HG02852 (cell line): ENCODE measurements at regions not wholly inside any gene's neighbourhood (a gene's known extent, or its start where the extent isn't known, plus 50 kb on each side); places are given as distances from the start of the nearest gene placed in this dataset.
A peak's percentile ranks its signal among the peaks of the same experiment; 100 is the strongest.

Experiments used
- ATAC-seq: cut with Tn5 transposase; IDR thresholded peaks from one replicate; pipeline ENCODE4 v1.9.1; 2021; ENCODE audit warnings: mild to moderate bottlenecking, moderate library complexity; ENCODE audit not compliant: unreplicated experiment

DNA sequence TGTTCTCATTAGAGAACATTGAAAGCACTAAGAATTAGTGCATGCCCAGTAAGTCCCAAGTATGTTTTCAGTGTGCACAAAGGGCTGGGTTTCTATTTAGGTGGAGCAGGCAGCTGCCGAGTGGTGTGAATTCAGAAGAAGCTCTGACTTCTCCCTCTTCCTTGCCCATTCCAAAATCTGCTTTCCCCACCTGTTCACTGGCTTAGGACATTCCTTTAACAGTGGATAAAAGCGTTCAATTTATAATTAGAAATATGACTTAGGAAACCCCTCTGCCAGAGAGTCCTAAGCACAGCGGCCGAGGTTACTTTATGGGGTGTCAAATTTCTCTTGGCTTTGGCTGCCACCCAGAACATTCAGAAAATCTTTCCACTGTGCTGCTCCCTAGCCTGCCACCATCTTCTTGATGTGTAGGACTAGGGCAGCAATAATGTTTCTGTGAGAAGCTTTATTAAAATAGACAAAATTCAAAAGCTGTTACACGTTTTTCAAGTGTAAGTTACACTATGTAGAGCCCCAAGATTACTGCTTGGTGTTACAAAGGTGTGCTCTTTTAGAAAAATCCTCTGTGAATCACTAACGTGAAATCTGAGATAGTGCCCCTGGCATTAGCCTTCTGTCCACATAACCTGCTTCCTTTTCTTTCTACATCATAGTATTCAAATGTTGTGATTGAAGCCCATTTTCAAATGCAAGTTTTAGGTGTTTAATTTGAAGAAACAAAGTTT, 191.6 kb upstream of the ANKRD50 start:
- no peak for ATAC-seq

DNA sequence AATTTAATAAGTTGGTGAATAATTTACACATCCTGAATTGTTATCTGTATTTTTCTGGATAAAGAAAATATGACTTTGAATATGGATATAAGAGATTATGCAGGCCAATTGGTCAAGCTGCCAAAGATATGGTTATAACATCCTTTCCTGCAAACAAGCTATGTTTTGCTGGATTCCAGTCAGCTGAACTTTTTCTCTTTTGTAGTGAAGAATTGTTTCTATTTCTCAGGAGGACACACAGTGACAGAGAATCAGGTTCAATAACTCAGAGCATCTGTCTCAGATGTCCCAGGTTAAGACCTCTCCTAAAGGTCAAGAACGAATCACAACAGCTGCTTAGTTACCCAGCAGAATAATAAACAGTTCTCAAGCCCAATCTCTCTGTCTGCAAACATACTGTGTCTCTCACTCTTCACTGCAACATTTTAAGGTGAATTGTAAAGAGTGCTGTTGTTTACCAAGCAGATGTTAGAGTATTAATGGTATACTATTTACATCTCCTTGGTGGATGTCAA, 189.5 kb upstream of the ANKRD50 start:
- no peak for ATAC-seq

DNA sequence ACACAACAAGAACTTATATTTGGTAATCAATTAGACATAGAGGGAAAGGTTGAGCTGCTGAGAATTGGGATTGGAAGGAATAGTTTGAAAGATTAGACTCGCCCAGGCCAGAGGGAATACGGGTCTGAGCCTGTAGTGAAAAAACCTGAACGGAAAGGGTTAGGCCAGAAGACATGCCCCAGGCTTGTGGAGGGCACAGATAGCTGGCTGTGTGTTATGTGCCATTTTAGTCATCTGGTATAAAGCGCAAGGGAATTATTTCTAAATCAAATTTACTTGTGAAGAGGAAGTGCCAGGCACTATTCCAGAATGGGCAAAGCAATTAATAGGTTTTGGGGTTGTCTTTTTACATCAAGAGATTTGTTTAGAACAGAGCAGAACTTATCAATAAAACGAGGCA, 187.5 kb upstream of the ANKRD50 start:
- ATAC-seq = no peak

DNA sequence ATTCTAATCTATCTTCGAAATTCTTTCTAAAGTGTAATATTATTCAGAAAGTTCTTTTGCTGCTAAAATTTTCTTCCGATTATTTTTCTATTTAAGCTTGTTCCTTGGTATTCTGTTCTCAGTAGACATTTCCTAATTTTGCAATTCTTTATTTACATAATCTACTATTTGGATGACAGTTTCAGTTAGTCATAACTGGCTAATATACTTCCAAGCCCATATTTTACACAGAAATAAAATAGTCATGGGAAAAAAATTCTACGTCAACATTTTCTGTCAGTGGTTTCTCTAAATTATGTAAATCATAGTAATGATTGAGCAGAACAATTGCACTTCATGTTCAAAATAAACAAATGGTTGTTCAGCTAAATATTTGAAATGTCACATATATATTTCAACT, 178.0 kb upstream of the ANKRD50 start:
- no peak for ATAC-seq

DNA sequence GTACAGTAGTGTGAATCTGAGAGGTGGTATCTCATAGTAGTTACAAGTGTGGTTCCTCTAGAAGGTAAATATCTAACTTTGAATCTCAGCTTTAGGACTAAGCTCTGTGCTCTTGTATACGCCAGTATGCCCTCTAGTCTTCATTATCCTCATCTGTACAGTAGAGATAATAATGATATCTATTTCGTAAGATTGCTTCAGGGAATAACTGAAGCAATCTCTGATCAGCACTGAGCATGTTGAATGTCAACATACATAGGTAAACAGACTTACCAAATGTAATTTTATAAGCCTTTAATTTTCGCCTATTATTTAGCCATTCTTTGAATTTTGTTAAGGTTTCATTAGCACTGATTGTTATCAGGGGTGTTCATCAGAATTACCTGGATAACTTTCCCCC, 175.2 kb upstream of the ANKRD50 start:
- ATAC-seq = no peak

DNA sequence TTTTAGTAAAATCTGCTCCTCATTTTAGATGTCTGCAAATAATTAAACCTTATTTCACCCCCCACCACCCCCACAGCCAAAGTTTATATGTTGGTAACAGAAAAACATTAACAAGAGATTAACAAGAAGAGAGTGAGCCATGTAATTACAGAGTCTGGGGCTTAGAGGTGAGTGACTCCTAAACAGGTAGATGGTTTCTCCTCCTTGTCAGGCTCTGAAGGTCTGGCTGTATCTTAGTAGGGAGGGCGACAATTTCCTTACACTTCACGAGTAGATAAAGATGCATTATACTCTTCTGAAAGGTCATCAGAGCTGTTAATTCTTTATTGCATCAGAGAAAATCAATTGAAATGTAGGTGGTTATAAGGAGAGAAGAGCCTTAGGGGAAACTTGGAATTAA, 171.8 kb upstream of the ANKRD50 start:
- no peak for ATAC-seq

DNA sequence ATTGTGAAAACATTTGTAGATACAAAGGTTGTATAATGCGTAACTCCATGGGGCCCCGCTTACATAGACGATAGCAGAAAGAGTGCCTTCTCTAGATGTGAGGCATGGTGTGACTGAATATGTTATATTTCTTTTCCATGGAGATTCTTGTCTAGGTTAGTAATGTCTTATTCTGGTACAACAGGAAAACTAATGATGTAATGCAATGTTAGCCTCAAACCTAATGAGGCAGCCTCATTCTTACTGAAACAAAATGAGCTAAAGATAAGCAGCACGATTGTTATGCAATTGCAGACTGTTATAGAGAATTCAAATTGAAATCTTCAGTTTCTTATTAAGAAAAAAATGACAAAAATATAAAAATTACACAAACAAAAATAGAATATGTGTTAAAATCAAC, 171.1 kb upstream of the ANKRD50 start:
- ATAC-seq = no peak

DNA sequence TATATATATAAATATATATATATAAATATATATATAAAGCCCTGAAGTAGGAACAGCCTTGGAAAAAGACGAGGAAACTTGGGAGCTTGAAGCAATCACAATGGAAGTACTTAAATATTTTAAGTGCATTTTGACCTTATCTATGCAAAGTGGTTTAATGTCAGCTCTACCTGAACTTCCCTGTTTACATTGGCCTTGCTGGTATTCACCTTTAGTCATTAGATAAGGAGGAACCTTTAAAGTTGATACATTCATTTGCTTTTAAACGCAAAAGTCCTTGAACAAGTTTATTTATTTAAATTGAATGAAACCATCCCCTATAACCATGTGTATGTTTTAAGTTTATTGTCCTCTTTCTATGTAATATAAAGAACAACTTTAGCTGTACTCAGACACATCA, 166.7 kb upstream of the ANKRD50 start:
- no peak for ATAC-seq

DNA sequence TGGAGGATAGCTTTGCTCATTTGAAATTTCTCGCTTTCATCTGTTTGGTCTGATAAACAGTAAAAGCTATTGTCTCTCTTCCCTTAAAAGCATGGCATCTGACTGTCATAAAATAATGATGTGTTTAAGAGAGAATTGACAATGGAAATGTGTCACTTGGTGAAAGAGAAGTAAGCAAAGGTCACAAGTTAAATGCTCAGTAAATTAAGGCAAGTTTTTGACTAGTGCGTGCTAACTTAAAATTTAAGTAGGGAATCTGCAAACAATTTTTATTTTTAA, 161.6 kb upstream of the ANKRD50 start:
- ATAC-seq = no peak

DNA sequence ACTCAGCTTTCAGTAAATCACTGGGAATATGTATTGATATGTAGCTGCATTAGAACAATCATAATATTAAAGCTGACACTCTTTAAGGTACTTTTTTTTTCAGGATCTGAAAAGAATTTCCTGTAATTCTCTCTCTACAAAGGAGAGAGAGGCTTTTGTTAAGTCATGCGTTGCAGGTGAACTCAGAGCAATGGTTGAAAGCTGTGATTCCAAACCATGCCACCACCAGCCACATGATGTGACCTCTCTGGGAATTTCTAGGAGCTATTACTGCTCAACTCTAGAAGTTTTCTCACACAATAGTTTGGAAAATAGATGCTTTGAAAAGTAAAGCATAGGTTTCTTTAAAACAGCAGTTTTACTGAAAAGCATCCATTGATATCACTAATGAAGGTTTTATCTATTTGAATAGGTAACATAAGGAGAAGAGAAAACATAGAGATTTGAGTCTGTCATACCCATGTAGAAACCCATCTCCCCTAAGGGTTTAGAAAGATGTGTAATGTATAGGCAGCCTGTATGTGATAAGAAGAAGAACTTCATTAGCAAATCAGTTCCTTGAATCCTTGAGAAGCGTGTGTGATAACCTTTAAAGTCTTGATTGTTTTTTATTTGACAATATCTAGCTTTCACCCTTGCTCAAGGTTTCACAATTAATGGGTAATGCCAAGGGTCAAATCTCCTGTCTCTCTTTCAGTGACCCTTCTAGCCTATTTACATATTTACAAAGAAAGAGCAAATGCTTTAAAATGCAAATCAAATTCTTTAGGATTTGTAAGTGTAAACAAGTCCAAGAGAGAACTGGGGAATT, 161.0 kb upstream of the ANKRD50 start:
- no peak for ATAC-seq

DNA sequence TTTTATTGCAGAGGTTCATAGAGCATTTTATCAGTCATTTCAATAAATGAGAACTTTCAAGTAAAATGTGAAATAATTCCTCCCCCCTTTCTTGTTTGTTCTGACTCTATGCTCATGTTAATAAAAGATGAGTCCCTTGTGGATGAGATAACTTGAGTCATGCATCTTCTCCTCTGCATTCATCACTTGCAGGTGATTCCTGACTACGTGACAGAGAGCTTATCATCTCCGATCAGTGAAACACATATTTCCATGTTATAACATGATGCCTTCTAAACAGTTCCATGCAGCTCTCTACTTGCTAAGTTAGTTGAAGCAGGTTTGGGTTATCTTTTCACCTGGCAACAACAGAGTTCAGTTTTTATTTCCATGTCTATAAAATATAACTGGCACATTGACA, 160.1 kb upstream of the ANKRD50 start:
- no peak for ATAC-seq

DNA sequence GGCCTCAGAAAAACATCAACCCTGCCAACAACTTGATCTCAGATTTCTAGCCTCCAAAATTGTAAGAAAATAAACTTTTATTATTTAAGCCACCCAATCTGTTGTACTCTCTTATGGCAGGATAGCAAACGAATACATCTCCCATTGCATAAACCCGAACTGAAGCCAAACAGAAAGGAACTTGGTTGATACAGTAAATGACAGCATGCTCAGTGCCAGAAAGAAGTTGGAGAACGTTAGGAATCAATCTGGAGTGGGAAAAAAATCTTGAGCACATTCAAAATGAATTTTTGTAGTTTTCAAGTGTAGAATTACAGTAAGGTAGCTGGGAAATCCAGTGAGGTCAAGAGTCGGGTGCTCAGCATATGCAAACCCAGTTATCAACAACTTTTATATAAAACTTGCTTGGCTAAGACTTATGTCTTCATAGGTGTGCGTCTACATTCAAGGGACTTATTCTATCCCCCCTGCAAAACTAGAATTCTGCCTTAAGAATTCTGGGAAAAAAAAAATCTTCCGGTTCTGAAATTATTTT, 157.5 kb upstream of the ANKRD50 start:
- no peak for ATAC-seq

DNA sequence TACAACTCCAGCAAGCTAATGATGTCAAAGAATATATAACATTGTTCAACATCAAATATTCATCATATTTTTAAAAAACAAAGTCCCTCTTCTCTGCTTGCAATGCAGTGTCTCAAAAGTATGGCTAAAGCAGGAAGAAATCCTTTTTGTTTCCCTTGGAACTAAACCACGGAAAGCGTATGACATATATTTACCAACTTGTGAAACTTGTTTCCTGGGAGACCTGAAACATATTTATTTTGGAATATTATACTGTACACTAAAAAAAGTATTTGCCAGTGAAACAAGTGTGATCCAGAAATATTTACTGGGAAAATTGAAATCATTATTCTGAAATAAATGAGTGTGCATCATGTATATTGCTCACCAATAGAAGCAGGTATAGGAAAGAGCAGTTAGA, 156.0 kb upstream of the ANKRD50 start:
- no peak for ATAC-seq

DNA sequence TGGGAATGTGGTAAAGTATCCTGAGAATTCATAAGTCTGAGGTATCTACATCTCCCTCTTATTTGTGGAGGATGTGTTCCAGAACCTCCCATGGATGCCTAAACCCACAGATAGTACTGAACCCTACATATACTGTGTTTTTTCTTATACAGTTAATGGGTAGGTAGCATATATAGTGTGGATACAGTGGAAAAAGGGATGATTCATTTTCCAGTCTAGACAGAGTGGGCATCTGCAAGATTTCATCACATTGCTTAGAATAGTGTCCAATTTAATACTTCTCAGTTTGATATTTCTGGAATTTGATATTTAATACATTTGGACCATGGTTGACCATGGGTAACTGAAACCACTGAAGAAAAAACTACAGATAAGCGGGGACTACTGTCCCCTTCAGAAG, 155.0 kb upstream of the ANKRD50 start:
- ATAC-seq = no peak

DNA sequence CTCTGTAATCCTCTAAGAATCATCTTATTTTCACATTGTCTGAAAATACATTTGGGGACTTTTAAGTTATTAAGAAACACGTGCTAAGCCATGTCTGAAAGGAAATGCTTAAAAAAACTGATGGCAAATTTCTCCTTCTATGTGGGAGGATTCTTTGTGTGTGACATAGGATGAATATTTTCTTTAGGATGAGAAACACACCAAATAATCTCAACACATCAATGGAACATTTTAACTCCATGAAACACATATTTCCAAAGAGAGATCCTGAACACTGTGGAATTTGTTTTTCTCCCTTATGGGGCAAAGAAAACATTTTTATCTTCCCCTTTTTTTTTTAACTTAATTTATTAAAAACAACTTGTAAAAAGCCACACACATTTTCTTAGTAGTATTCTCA, 153.8 kb upstream of the ANKRD50 start:
- ATAC-seq = no peak

DNA sequence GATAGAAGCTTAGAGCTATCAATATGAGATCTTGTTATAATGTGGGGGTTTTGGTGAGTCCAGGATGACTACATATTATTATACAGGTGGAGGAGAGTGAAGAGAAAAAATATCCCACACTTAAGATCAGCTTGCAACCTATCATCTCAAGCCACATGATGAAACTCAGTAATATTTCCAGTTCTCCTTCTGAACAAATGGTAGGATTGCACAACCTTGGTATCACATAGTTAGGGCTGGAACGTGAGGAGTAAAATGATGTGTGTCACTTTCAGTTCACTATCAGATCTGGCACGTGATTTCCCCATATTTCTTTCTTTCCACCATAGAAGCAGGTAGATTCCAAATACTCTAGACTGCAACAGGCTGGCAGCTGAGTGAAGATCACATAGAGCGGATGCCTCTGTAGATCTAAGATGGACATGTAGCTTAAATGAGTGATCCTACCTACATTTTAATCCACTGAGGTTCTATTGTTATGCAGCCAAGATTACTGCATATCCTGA, 150.6 kb upstream of the ANKRD50 start:
- ATAC-seq = no peak

DNA sequence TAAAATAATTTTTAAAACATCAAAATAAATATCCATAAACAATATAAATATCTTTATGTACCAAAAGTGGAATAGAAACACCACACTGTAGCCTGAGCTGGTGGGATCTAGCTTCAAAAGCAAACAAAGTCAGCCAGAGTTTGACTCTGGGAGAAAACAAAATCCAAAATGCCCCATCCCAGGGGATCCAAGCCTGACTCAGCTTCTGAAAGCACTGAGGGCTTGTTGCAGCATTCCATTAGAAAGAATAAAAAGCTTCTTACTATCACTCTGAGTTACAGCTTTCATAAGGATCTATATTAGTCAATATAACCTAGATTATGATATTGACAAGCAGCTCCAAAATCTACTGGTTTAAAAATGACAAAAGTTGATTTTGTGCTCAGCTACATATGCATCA, 149.7 kb upstream of the ANKRD50 start:
- no peak for ATAC-seq

DNA sequence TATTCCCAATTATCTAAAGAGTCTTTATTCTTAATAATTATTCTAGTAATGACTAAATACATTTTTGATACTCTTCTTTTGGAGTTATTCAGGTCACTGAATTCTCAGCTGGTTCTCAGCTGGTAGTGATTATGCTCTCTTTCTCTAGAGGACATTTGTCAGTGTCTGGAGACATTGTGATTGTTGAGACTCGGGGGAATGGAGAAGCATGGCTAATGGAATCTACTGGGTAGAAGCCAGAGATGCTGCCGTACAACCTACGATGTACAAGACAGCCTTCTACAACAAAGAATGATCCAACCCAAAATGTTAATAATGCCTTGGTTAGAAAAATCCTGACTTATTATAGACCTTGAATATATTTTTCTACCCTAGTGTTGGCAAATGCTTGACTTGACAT, 149.2 kb upstream of the ANKRD50 start:
- no peak for ATAC-seq

DNA sequence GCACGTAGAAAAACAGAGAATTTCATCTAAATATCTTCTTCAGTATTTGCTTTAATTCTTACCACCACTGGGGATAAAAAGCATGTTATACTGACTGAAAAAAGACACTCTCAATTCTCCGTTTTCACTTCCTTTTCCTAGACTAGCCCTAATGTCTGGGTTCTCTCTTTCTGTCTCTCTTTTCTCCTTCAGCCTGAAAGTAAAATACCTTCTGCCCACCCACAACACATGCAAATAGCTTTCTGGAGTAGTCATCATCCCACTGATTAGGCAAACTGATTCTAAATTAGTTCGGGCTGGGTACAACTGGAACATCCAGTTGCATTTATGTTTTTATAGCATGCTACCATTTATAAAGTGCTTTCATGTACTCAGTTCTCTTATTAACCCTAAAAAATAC, 142.4 kb upstream of the ANKRD50 start:
- peak; percentile 94 for ATAC-seq

DNA sequence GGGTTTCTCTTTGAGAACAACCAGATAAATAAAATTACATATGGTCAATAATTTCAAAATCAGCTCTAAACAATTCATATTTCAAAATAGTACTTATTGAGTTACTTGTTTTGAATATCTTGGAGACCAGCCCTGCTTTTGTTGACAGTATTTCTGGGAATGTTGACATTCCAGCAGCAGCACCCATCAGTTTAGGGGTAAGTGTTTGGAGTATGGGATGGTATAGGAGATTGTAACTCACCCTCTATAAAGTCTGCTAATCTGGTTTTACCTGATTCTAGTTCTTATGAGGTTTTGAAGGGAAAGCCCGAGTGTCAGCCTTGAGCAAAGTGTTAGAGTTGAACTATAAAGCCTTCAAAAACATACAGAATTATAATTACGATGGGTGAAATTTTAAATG, 139.2 kb upstream of the ANKRD50 start:
- no peak for ATAC-seq

DNA sequence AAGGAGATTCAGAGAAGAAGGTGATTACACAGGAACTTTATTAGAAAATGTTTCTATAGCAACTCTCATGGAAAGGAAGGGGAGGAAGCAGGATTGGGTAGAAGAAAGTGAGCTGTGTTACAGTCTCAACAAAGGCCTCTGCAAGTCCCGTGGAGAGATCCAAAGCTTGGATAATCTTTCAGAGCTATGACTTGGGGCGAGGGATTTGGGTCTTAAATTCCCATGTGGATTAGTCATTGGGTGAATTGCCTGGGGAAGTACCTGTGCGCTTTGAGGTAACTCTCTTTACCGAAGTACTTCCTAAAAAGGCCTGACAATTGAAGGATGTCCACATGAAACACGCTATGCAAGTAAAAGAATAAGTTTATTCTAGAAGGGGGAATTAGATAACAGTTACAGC, 133.8 kb upstream of the ANKRD50 start:
- ATAC-seq = no peak

DNA sequence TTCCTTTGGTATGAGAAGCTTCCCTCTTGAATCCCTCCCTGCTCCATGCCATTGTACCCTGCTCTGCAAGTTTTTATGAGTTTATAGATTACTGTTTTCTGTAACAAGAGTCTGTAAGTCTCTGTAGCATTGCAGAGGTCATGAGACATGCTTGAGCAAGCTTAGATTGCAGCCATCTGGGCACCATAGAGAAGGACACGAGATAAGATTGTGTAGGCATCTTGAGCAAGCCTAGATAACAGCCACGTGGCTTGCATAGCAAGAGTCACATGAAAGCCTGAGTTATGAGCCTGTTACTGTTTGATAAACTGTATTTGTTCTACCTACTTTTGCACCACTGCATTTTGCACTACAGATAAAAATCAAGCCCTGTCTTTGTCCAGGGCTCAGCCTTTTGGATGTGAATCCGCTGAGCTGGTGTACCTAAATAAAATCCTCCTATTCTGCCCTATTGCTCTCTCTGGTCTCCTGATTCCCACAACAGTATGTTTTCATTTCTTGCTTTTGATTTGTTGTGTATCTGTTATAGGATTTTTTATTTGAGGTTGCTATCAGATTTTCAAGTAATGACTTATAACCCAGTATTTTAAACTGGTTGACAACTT, 127.4 kb upstream of the ANKRD50 start:
- no peak for ATAC-seq
